Gastrocnemius medialis (tissue), 4 donors: ENCODE measurements at regions not wholly inside any gene's neighbourhood (a gene's known extent, or its start where the extent isn't known, plus 50 kb on each side); places are given as distances from the start of the nearest gene placed in this dataset.
"Not testable (repeated sequence)": the region's sequence is repeated elsewhere in the genome, so short reads cannot be mapped to it uniquely, and the experiment has no call there.

ENCODE experiments used
- ATAC-seq, 2 donors: fragments of 150-250 bp; one replicate each; pipeline ENCODE4 v1.9.1; 2016
- DNase-seq, 2 donors: peaks; one replicate each; pipeline ENCODE4 v3.0.0-alpha.2; 2019
- H3K27ac ChIP-seq, 4 donors: fragments of 200-600 bp; sonication (generic); 1 replicate in 1 of 4; 2 replicates in 3 of 4; pipeline ENCODE4 v1.5.1; 2016 to 2018; ENCODE audit warnings: mild to moderate bottlenecking in 2 of 4, moderate library complexity in 1 of 4
- H3K27me3 ChIP-seq, 3 donors: fragments of 200-600 bp; sonication (generic) in 2 of 3; 1 replicate in 1 of 3; 2 replicates in 2 of 3; pipeline versions ENCODE4 v1.5.1 to v1.6.0; 2016 to 2019; ENCODE audit warnings: mild to moderate bottlenecking in 1 of 3, moderate library complexity in 1 of 3
- H3K36me3 ChIP-seq, 2 donors: fragments of 200-600 bp; sonication (generic) in 1 of 2; one replicate each; pipeline ENCODE4 v1.5.1; 2017 to 2018
- H3K4me1 ChIP-seq, 2 donors: fragments of 200-600 bp; sonication (generic) in 1 of 2; one replicate each; pipeline ENCODE4 v1.5.1; 2016 to 2017; ENCODE audit warnings: mild to moderate bottlenecking in 2 of 2
- H3K4me3 ChIP-seq, 4 donors: fragments of 200-600 bp; sonication (generic) in 3 of 4; 1 replicate in 1 of 4; 2 replicates in 3 of 4; pipeline ENCODE4 v1.5.1; 2016 to 2019; ENCODE audit warnings: mild to moderate bottlenecking in 2 of 4
- H3K9me3 ChIP-seq, 3 donors: fragments of 200-600 bp; sonication (generic) in 2 of 3; 1 replicate in 1 of 3; 2 replicates in 2 of 3; pipeline ENCODE4 v1.5.1; 2016 to 2019
- CTCF ChIP-seq, 5 experiments: fragments of 450-650 bp in 3 of 5; fragments of 200-600 bp in 2 of 5; sonication (generic) in 2 of 5; IDR thresholded peaks in 4 of 5; conservative IDR thresholded peaks in 1 of 5; 1 replicate in 4 of 5; 2 replicates in 1 of 5; pipeline ENCODE4 v1.5.1; 2016 to 2019; ENCODE audit warnings: antibody characterized with exemption in 5 of 5, mild to moderate bottlenecking in 3 of 5, moderate library complexity in 3 of 5
- POLR2A ChIP-seq, 2 donors: fragments of 450-650 bp; IDR thresholded peaks; one replicate each; pipeline ENCODE4 v1.6.1; 2017; ENCODE audit warnings: antibody characterized with exemption in 2 of 2, mild to moderate bottlenecking in 2 of 2, moderate library complexity in 2 of 2
- in situ Hi-C, 4 donors: fragments of 200-750 bp; cut with MboI; loops; one replicate each; pipeline versions ENCODE4 v1.15.0 to v1.8.0; 2017; ENCODE audit warnings: low sequenced_read_pairs in 4 of 4
- intact Hi-C: fragments of 100-400 bp; cut with DNase I; formaldehyde crosslinking; loops from one replicate; pipeline ENCODE4 v1.15.1; 2023; ENCODE audit warnings: low total_unique reads

- no peak for ATAC-seq
- Histone ChIP-seq H3K27me3 (no peaks in the 10 kb centered on the region), H3K27ac (no peak overlapping the region), H3K9me3 (no peaks in the 10 kb centered on the region), H3K36me3 (no peaks in the 10 kb centered on the region), H3K4me3 (no peak overlapping the region), H3K4me1 (no peaks in the 10 kb centered on the region)
- TF ChIP-seq CTCF (IDR thresholded peaks at IDR 0.05 in 4 of 5, conservative IDR thresholded peaks at IDR 0.05 in 1 of 5) (no peak), POLR2A (IDR thresholded peaks at IDR 0.05) (no peak)
- intact Hi-C loops (no loop called here), in situ Hi-C loops (no loop called here)
- no peak for DNase-seq
Observed at GRCh38 chr21:9750341-9751086, 770.9 kb upstream of the TPTE start.

GRCh38 chr21:9751087-9751585 lies 770.2 kb upstream of the TPTE start:
- H3K27me3 ChIP-seq, ATAC-seq, H3K9me3 ChIP-seq, H3K4me3 ChIP-seq, H3K27ac ChIP-seq, H3K36me3 ChIP-seq, DNase-seq, intact Hi-C loops, H3K4me1 ChIP-seq, in situ Hi-C loops: not testable (repeated sequence)

DNA sequence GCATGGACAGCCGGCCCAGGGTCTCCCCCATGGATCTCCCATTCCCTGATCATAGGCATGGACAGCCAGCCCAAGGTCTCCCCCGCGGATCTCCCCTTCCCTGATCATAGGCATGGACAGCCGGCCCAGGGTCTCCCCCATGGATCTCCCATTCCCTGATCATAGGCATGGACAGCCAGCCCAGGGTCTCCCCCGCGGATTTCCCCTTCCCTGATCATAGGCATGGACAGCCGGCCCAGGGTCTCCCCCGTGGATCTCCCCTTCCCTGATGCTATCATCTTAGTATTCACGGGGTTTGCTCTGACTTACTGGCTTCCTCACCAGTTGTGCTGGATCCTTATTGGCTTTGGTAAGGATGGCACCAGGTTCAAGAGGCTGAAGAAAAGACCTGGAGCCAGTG lies 769.4 kb upstream of the TPTE start:
- in situ Hi-C loops, H3K9me3 ChIP-seq, H3K4me1 ChIP-seq, H3K27me3 ChIP-seq, H3K27ac ChIP-seq, DNase-seq, H3K4me3 ChIP-seq, H3K36me3 ChIP-seq, intact Hi-C loops, ATAC-seq: not testable (repeated sequence)

- ATAC-seq, DNase-seq, H3K4me1 ChIP-seq, in situ Hi-C loops, H3K36me3 ChIP-seq, H3K27me3 ChIP-seq, intact Hi-C loops, H3K27ac ChIP-seq, H3K9me3 ChIP-seq, H3K4me3 ChIP-seq: not testable (repeated sequence)
Observed at GRCh38 chr21:9753441-9753840, 767.9 kb upstream of the TPTE start.

GRCh38 chr21:9753943-9754342 lies 767.4 kb upstream of the TPTE start:
- in situ Hi-C loops = no loop called here
- DNase-seq (no peak), ATAC-seq (no peak)
- Histone ChIP-seq H3K4me1 (no peaks in the 10 kb centered on the region), H3K27me3 (no peaks in the 10 kb centered on the region), H3K9me3 (no peaks in the 10 kb centered on the region), H3K27ac (no peak overlapping the region), H3K36me3 (no peaks in the 10 kb centered on the region), H3K4me3 (no peak overlapping the region)
- intact Hi-C loops = no loop called here
- no peak for TF ChIP-seq CTCF (IDR thresholded peaks at IDR 0.05 in 4 of 5, conservative IDR thresholded peaks at IDR 0.05 in 1 of 5)
- no peak for TF ChIP-seq POLR2A (IDR thresholded peaks at IDR 0.05)

DNA sequence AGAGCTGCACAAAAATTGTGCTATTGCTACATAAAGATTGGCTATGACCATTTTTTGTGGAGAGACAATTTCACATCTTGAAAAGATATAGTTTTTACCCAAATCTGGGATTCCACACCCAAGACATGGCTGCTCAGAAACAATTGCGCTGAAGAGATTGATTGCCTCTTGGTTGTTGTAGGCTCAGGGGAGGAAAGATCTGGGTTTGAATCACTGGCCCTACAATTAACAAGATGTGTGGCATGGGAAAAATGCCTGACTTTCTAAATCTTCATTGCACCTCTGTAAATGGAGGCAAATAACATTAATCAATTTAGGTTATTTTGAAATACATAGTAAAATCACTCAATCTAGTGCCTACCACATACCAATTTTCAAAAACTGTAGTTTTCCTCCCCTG lies 766.9 kb upstream of the TPTE start:
- H3K27ac ChIP-seq, H3K9me3 ChIP-seq, ATAC-seq, H3K27me3 ChIP-seq, H3K4me1 ChIP-seq, H3K36me3 ChIP-seq, DNase-seq, intact Hi-C loops, H3K4me3 ChIP-seq, in situ Hi-C loops: not testable (repeated sequence)

DNA sequence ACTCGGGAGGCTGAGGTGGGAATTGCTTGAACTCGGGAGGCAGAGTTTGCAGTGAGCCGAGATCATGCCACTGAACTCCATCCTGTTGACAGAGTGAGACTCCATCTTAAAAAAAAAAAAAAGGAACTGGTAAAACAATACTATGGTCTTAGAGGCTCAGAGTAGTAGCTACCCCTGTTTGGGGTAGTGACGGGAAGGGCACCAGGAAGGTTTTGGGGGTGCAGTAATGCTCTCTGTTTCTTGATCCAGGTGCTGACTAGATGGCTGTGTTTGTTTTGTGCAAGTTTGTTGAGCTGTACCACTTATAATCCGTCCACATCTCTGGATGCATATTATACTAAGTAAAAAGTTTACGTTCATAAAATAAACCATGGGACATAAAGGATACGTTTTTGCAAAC lies 765.8 kb upstream of the TPTE start:
- TF ChIP-seq CTCF (IDR thresholded peaks at IDR 0.05 in 4 of 5, conservative IDR thresholded peaks at IDR 0.05 in 1 of 5) (no peak), POLR2A (IDR thresholded peaks at IDR 0.05) (no peak)
- no peak for DNase-seq
- no peak overlapping the region for H3K27ac ChIP-seq
- ATAC-seq = no peak
- in situ Hi-C loops = no loop called here
- no peaks in the 10 kb centered on the region for H3K27me3 ChIP-seq
- H3K4me1 ChIP-seq = no peaks in the 10 kb centered on the region
- no peak overlapping the region for H3K4me3 ChIP-seq
- no peaks in the 10 kb centered on the region for H3K36me3 ChIP-seq
- H3K9me3 ChIP-seq = no peaks in the 10 kb centered on the region
- intact Hi-C loops = no loop called here
